Right lobe of liver (tissue), 4 donors: ENCODE measurements at regions not wholly inside any gene's neighbourhood (a gene's known extent, or its start where the extent isn't known, plus 50 kb on each side); places are given as distances from the start of the nearest gene placed in this dataset.

Experiments
- POLR2A ChIP-seq: fragments of 450-650 bp; IDR thresholded peaks from one replicate; pipeline ENCODE4 v1.6.1; 2017; ENCODE audit warnings: antibody characterized with exemption, mild to moderate bottlenecking
- TF ChIP-seq, protein P1 (sequence below), 4 donors: fragments of 200-600 bp in 3 of 4; fragments of 450-650 bp in 1 of 4; IDR thresholded peaks; one replicate each; pipeline versions ENCODE4 v1.5.1 to v1.8.0; 2016 to 2022; ENCODE audit warnings: antibody characterized with exemption in 4 of 4, mild to moderate bottlenecking in 2 of 4
- donor health status: DM: no; HTN: no; CAD: no.
- donor health status: DM: no; HTN: no; CAD: no.
- donor health status: DM: no; HTN: yes; CAD: no.

DNA sequence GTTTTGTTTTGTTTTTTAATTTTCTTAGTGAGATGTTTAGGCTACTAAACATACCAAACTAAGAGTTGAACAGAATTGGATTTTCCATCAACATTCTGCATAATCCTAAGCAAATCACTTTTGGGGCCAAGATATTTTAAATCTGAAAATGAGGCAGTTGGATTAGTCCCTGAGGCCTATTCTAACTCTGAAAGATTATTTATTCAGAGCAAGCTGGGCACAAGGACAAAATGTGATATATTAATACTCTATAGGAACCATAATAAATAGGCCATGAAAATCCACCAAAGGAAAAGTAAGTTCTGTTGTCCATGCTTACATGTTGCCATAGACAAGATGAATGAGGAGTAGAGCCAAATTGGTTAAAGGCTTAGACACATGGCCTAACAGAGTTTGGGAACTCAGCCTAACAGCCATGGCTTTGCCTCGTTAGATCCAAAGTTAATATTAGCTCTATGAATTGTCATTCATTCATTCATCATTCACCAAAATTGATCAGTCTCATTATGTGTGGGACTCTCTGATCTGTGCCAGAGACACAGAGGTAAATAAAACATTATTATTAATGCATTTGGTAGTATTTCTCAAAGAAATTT, 183.5 kb downstream of the SCG2 start:
- TF ChIP-seq, protein P1, sequence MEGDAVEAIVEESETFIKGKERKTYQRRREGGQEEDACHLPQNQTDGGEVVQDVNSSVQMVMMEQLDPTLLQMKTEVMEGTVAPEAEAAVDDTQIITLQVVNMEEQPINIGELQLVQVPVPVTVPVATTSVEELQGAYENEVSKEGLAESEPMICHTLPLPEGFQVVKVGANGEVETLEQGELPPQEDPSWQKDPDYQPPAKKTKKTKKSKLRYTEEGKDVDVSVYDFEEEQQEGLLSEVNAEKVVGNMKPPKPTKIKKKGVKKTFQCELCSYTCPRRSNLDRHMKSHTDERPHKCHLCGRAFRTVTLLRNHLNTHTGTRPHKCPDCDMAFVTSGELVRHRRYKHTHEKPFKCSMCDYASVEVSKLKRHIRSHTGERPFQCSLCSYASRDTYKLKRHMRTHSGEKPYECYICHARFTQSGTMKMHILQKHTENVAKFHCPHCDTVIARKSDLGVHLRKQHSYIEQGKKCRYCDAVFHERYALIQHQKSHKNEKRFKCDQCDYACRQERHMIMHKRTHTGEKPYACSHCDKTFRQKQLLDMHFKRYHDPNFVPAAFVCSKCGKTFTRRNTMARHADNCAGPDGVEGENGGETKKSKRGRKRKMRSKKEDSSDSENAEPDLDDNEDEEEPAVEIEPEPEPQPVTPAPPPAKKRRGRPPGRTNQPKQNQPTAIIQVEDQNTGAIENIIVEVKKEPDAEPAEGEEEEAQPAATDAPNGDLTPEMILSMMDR (IDR thresholded peaks at IDR 0.05): no peak
- TF ChIP-seq POLR2A: no peak
